Adrenal gland (tissue), 9 donors: ENCODE measurements at regions not wholly inside any gene's neighbourhood (a gene's known extent, or its start where the extent isn't known, plus 50 kb on each side); places are given as distances from the start of the nearest gene placed in this dataset.
"Not testable (repeated sequence)": the region's sequence is repeated elsewhere in the genome, so short reads cannot be mapped to it uniquely, and the experiment has no call there.

Source experiments
- DNase-seq, 7 donors: peaks; one replicate each; pipeline ENCODE4 v3.0.0-alpha.2; 2019 to 2020
- H3K27ac ChIP-seq, 5 donors: fragments of 200-600 bp; sonication (generic) in 4 of 5; 1 replicate in 3 of 5; 2 replicates in 2 of 5; pipeline versions ENCODE4 v1.5.1 to v1.8.0; 2016 to 2020; ENCODE audit warnings: mild to moderate bottlenecking in 1 of 5
- H3K27me3 ChIP-seq: fragments of 200-600 bp; 2 replicates; pipeline ENCODE4 v1.8.0; 2021
- H3K36me3 ChIP-seq, 2 donors: fragments of 200-600 bp; replicated peaks in 1 of 2; 1 replicate in 1 of 2; 2 replicates in 1 of 2; pipeline versions ENCODE4 v1.5.1 to v1.8.0; 2018 to 2022
- H3K4me1 ChIP-seq, 2 donors: fragments of 200-600 bp; replicated peaks in 1 of 2; 1 replicate in 1 of 2; 2 replicates in 1 of 2; pipeline versions ENCODE4 v1.5.1 to v1.8.0; 2018 to 2021
- H3K4me3 ChIP-seq, 4 donors: fragments of 200-600 bp; sonication (generic) in 3 of 4; one replicate each; pipeline ENCODE4 v1.5.1; 2016 to 2018
- H3K9me3 ChIP-seq, 3 donors: fragments of 200-600 bp; sonication (generic) in 1 of 3; replicated peaks in 1 of 3; 1 replicate in 2 of 3; 2 replicates in 1 of 3; pipeline versions ENCODE4 v1.5.1 to v1.8.0; 2016 to 2021
- CTCF ChIP-seq, 6 experiments: fragments of 450-650 bp in 4 of 6; fragments of 200-600 bp in 2 of 6; sonication (generic) in 1 of 6; IDR thresholded peaks; 1 replicate in 5 of 6; 2 replicates in 1 of 6; pipeline versions ENCODE4 v1.5.1 to v1.8.0; 2016 to 2021; ENCODE audit warnings: antibody characterized with exemption in 6 of 6, mild to moderate bottlenecking in 2 of 6, moderate library complexity in 1 of 6
- POLR2A ChIP-seq, 2 donors: fragments of 450-650 bp; IDR thresholded peaks; one replicate each; pipeline ENCODE4 v1.6.1; 2017; ENCODE audit warnings: antibody characterized with exemption in 2 of 2, mild to moderate bottlenecking in 2 of 2, moderate library complexity in 1 of 2
- WGBS, 4 donors: extraction: QIAGEN DNeasy Blood & Tissue Kit in 2 of 4; methylation state at CpG; one replicate each; pipeline versions ENCODE4 v1.1.5 to v1.1.7; 2013 to 2017; 5-methylcytosine and 5-hydroxymethylcytosine counted together
- intact Hi-C, 2 donors: fragments of 100-400 bp; cut with DNase I; formaldehyde crosslinking; loops; one replicate each; pipeline versions ENCODE4 v1.14.1 to v1.15.0; 2022 to 2023
- donor health status: healthy with polysubstance abuse.
- donor health status: Bipolar disorder and iron deficiency.
- donor health status: DM: yes; HTN: yes; CAD: no.
- donor health status: DM: no; HTN: no; CAD: no.
- donor health status: DM: no; HTN: no; CAD: no.

GRCh38 chr1:95893921-95894320, 659.9 kb downstream of the RWDD3 start:
- no peak for DNase-seq
- 87 to 96% (median 90%) methylated on average over 2 of the region's 2 CpGs for WGBS, 4 donors
- TF ChIP-seq CTCF (IDR thresholded peaks at IDR 0.05) (no peak), POLR2A (IDR thresholded peaks at IDR 0.05) (no peak)
- intact Hi-C loops: no loop called here
- no peaks in the 10 kb centered on the region for H3K4me1 ChIP-seq
- no peak overlapping the region for H3K27ac ChIP-seq
- no peak overlapping the region for H3K4me3 ChIP-seq
- H3K27me3 ChIP-seq: no peaks in the 10 kb centered on the region
- no peaks in the 10 kb centered on the region for H3K9me3 ChIP-seq
- no peaks in the 10 kb centered on the region for H3K36me3 ChIP-seq

GRCh38 chr1:95903060-95903459, 669.0 kb downstream of the RWDD3 start:
- H3K9me3 ChIP-seq: no peaks in the 10 kb centered on the region
- intact Hi-C loops: no loop called here
- no peaks in the 10 kb centered on the region for H3K4me1 ChIP-seq
- 62 to 75% (median 69%) methylated on average over 2 of the region's 2 CpGs for WGBS, 4 donors
- no peak for DNase-seq
- H3K27ac ChIP-seq: no peak overlapping the region
- no peak for TF ChIP-seq POLR2A (IDR thresholded peaks at IDR 0.05)
- TF ChIP-seq CTCF (IDR thresholded peaks at IDR 0.05): no peak
- H3K27me3 ChIP-seq: no peaks in the 10 kb centered on the region
- H3K4me3 ChIP-seq: no peak overlapping the region
- H3K36me3 ChIP-seq: no peaks in the 10 kb centered on the region

- H3K36me3 ChIP-seq: no peaks in the 10 kb centered on the region
- WGBS, 4 donors: 39 to 51% (median 41%) methylated on average over 1 of the region's 1 CpG
Observed at GRCh38 chr1:95905818-95906395, 671.9 kb downstream of the RWDD3 start.

GRCh38 chr1:95911739-95912138, 677.7 kb downstream of the RWDD3 start:
- WGBS, 4 donors: 75 to 89% (median 80%) methylated on average over 3 of the region's 3 CpGs
- H3K9me3 ChIP-seq, DNase-seq, H3K27ac ChIP-seq, H3K4me1 ChIP-seq, H3K4me3 ChIP-seq, intact Hi-C loops, H3K27me3 ChIP-seq, H3K36me3 ChIP-seq: not testable (repeated sequence)

More at GRCh38 chr1:95905818-95906395, 671.9 kb downstream of the RWDD3 start:
- Histone ChIP-seq H3K27me3 (no peaks in the 10 kb centered on the region), H3K27ac (no peak overlapping the region), H3K4me1 (no peaks in the 10 kb centered on the region), H3K4me3 (no peak overlapping the region), H3K9me3 (no peaks in the 10 kb centered on the region)
- TF ChIP-seq POLR2A (IDR thresholded peaks at IDR 0.05) (no peak), CTCF (IDR thresholded peaks at IDR 0.05) (no peak)
- no peak for DNase-seq
- intact Hi-C loops: no loop called here

- intact Hi-C loops: no loop called here
- TF ChIP-seq POLR2A (IDR thresholded peaks at IDR 0.05): no peak
- peak in 1 of 6 experiments; percentile 21 for TF ChIP-seq CTCF (IDR thresholded peaks at IDR 0.05)
- 0 to 9% (median 3%) methylated on average over 1 of the region's 1 CpG for WGBS, 4 donors
Observed at GRCh38 chr1:95916616-95917015, 682.6 kb downstream of the RWDD3 start.

More at GRCh38 chr1:95916616-95917015, 682.6 kb downstream of the RWDD3 start:
- no peaks in the 10 kb centered on the region for H3K4me1 ChIP-seq
- no peaks in the 10 kb centered on the region for H3K27me3 ChIP-seq
- H3K36me3 ChIP-seq: no peaks in the 10 kb centered on the region
- H3K9me3 ChIP-seq: no peaks in the 10 kb centered on the region
- no peak overlapping the region for H3K4me3 ChIP-seq
- H3K27ac ChIP-seq: no peak overlapping the region
- DNase-seq: no peak
